OCI-LY7 (cell line): ENCODE measurements at regions not wholly inside any gene's neighbourhood (a gene's known extent, or its start where the extent isn't known, plus 50 kb on each side); places are given as distances from the start of the nearest gene placed in this dataset.

Experiments
- EZH2phosphoT487 ChIP-seq: fragments of 200-600 bp; sonication (generic); IDR thresholded peaks from 2 replicates; pipeline ENCODE4 v1.6.1; 2018; ENCODE audit warnings: low read depth, borderline replicate concordance, mild to moderate bottlenecking, mixed run types, antibody characterized with exemption, low read length, moderate library complexity, mixed read lengths
- TF ChIP-seq, protein P1 (sequence below): fragments of 200-600 bp; sonication (generic); conservative IDR thresholded peaks from 2 replicates; pipeline ENCODE4 v1.5.1; 2014; ENCODE audit warnings: mild to moderate bottlenecking, antibody characterized with exemption, low read length, moderate library complexity, mixed read lengths

DNA sequence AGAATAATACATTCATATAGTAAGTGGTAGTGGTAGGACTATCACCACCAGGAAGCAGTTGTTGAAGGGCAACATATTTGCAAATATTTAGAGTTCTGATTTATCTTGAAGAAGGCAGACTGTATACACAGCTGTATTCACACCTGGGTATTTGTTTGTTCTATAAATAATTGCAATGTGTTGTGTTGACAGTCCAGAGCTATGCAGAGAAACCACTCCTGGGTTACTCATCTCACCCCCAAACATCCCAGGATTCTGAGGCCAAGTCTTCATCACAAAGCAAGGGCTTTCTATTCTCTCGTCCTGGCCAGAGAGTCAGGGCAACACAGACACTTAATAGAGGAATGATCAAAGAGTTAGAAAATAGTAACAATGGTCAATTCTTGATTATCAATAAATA, 102.1 kb upstream of the FAT3 start:
- TF ChIP-seq, protein P1, sequence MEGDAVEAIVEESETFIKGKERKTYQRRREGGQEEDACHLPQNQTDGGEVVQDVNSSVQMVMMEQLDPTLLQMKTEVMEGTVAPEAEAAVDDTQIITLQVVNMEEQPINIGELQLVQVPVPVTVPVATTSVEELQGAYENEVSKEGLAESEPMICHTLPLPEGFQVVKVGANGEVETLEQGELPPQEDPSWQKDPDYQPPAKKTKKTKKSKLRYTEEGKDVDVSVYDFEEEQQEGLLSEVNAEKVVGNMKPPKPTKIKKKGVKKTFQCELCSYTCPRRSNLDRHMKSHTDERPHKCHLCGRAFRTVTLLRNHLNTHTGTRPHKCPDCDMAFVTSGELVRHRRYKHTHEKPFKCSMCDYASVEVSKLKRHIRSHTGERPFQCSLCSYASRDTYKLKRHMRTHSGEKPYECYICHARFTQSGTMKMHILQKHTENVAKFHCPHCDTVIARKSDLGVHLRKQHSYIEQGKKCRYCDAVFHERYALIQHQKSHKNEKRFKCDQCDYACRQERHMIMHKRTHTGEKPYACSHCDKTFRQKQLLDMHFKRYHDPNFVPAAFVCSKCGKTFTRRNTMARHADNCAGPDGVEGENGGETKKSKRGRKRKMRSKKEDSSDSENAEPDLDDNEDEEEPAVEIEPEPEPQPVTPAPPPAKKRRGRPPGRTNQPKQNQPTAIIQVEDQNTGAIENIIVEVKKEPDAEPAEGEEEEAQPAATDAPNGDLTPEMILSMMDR: no peak
- TF ChIP-seq EZH2phosphoT487: no peak
